ENCODE measurements at regions not wholly inside any gene's neighbourhood (a gene's known extent, or its start where the extent isn't known, plus 50 kb on each side); places are given as distances from the start of the nearest gene placed in this dataset.
A peak's percentile ranks its signal among the peaks of the same experiment; 100 is the strongest.

GRCh38 chr7:21173436-21173835 lies 254.4 kb upstream of the SP4 start:
- Histone ChIP-seq H3K4me1 (ENCODE audit: insufficient read depth, low read length, poor library complexity, severe bottlenecking) (no peaks in the 10 kb centered on the region), H3K27me3 (ENCODE audit: insufficient read depth, low read length, poor library complexity, severe bottlenecking) (no peaks in the 10 kb centered on the region), H3K4me3 (ENCODE audit: low read length, poor library complexity, severe bottlenecking) (no peak overlapping the region), H3K79me2 (ENCODE audit: insufficient read depth, low read length) (no peaks in the 10 kb centered on the region), H3K9me3 (ENCODE audit: insufficient read depth, low read depth, low read length) (no peaks in the 10 kb centered on the region), H3K4me2 (ENCODE audit: low read depth, low read length, poor library complexity, severe bottlenecking) (no peak overlapping the region), H3K9me2 (replicated peaks; ENCODE audit: low read depth, low read length) (no peaks in the 10 kb centered on the region), H3K9ac (ENCODE audit: low read depth, low read length, poor library complexity, severe bottlenecking) (no peak overlapping the region), H3F3A (ENCODE audit: low read depth) (no peaks in the 10 kb centered on the region), H3K36me3 (ENCODE audit: insufficient read depth, low read length) (no peaks in the 10 kb centered on the region), H4K20me1 (ENCODE audit: insufficient read depth, low read length, poor library complexity, severe bottlenecking) (no peaks in the 10 kb centered on the region), H2AFZ (ENCODE audit: low read length) (no peak overlapping the region)
- TF ChIP-seq EZH2phosphoT487 (IDR thresholded peaks at IDR 0.05; ENCODE audit: borderline replicate concordance) (no peak), CTCF (conservative IDR thresholded peaks at IDR 0.05; ENCODE audit: low read length) (no peak)

GRCh38 chr7:21175714-21176113 lies 252.2 kb upstream of the SP4 start:
- Histone ChIP-seq H3K9ac (ENCODE audit: low read depth, low read length, poor library complexity, severe bottlenecking) (no peak overlapping the region), H3K9me3 (ENCODE audit: insufficient read depth, low read depth, low read length) (no peaks in the 10 kb centered on the region), H3K79me2 (ENCODE audit: insufficient read depth, low read length) (no peaks in the 10 kb centered on the region), H3K27me3 (ENCODE audit: insufficient read depth, low read length, poor library complexity, severe bottlenecking) (no peaks in the 10 kb centered on the region), H3K36me3 (ENCODE audit: insufficient read depth, low read length) (no peaks in the 10 kb centered on the region), H4K20me1 (ENCODE audit: insufficient read depth, low read length, poor library complexity, severe bottlenecking) (no peaks in the 10 kb centered on the region), H3K9me2 (replicated peaks; ENCODE audit: low read depth, low read length) (no peaks in the 10 kb centered on the region), H2AFZ (ENCODE audit: low read length) (no peak overlapping the region), H3K4me2 (ENCODE audit: low read depth, low read length, poor library complexity, severe bottlenecking) (no peak overlapping the region), H3F3A (ENCODE audit: low read depth) (no peaks in the 10 kb centered on the region), H3K4me3 (ENCODE audit: low read length, poor library complexity, severe bottlenecking) (no peak overlapping the region), H3K4me1 (ENCODE audit: insufficient read depth, low read length, poor library complexity, severe bottlenecking) (no peaks in the 10 kb centered on the region)
- TF ChIP-seq EZH2phosphoT487 (IDR thresholded peaks at IDR 0.05; ENCODE audit: borderline replicate concordance) (no peak), CTCF (conservative IDR thresholded peaks at IDR 0.05; ENCODE audit: low read length) (no peak)

GRCh38 chr7:21184942-21185652 lies 242.8 kb upstream of the SP4 start:
- Histone ChIP-seq H3K27me3 (ENCODE audit: insufficient read depth, low read length, poor library complexity, severe bottlenecking) (no peaks in the 10 kb centered on the region), H2AFZ (ENCODE audit: low read length) (peak overlapping the region; percentile 50; the same call in 1 of the 2 replicates), H3K9ac (ENCODE audit: low read depth, low read length, poor library complexity, severe bottlenecking) (no peak overlapping the region), H3K4me1 (ENCODE audit: insufficient read depth, low read length, poor library complexity, severe bottlenecking) (no peaks in the 10 kb centered on the region), H3K4me3 (ENCODE audit: low read length, poor library complexity, severe bottlenecking) (no peak overlapping the region), H3K36me3 (ENCODE audit: insufficient read depth, low read length) (no peaks in the 10 kb centered on the region), H3K79me2 (ENCODE audit: insufficient read depth, low read length) (no peaks in the 10 kb centered on the region), H3K9me3 (ENCODE audit: insufficient read depth, low read depth, low read length) (no peaks in the 10 kb centered on the region), H3K4me2 (ENCODE audit: low read depth, low read length, poor library complexity, severe bottlenecking) (no peak overlapping the region), H3K9me2 (replicated peaks; ENCODE audit: low read depth, low read length) (no peaks in the 10 kb centered on the region), H3F3A (ENCODE audit: low read depth) (no peaks in the 10 kb centered on the region), H4K20me1 (ENCODE audit: insufficient read depth, low read length, poor library complexity, severe bottlenecking) (no peaks in the 10 kb centered on the region)
- TF ChIP-seq CTCF (conservative IDR thresholded peaks at IDR 0.05; ENCODE audit: low read length) (no peak), EZH2phosphoT487 (IDR thresholded peaks at IDR 0.05; ENCODE audit: borderline replicate concordance) (no peak)
